GM12878 (cell line): ENCODE measurements at regions not wholly inside any gene's neighbourhood (a gene's known extent, or its start where the extent isn't known, plus 50 kb on each side); places are given as distances from the start of the nearest gene placed in this dataset.

Source experiments
- ATAC-seq: fragments of 200-7000 bp; cut with Tn5 transposase; 3 replicates; pipeline ENCODE4 v1.9.1; 2020; ENCODE audit warnings: mild to moderate bottlenecking, moderate library complexity
- BruUV-seq: library from RNA; stranded (reverse); fragments of 400-500 nt; replicated peaks from 2 replicates; lab custom pipeline; 2021; lab: Mats Ljungman, UMichigan
- CTCF ChIA-PET: fragments of 300-600 bp; sonication (Branson Sonifier 250); formaldehyde crosslinking; extraction: SDS; loops from one replicate; lab custom pipeline; 2021; ENCODE audit warnings: inconsistent platforms; lab: Yijun Ruan, JAX
- POLR2A ChIA-PET: fragments of 350-600 bp; formaldehyde crosslinking; extraction: SDS; loops from one replicate; lab custom pipeline; 2021; ENCODE audit warnings: inconsistent platforms; lab: Charles Lee
- RAD21 ChIA-PET: fragments of 300-600 bp; sonication (Branson Sonifier 250); formaldehyde crosslinking; loops from one replicate; lab custom pipeline; 2023; ENCODE audit warnings: antibody characterized with exemption; ENCODE audit not compliant: unreplicated experiment; lab: Charles Lee
- SMC1A ChIA-PET: fragments of 300-600 bp; sonication (Branson Sonifier 250); formaldehyde crosslinking; loops from one replicate; lab custom pipeline; 2023; ENCODE audit not compliant: unreplicated experiment, uncharacterized antibody; lab: Charles Lee
- DNase-seq: peaks from one replicate; pipeline ENCODE4 v3.0.0-alpha.2; 2011; ENCODE audit warnings: low read depth, low spot score
- FAIRE-seq: peaks from 3 replicates; lab custom pipeline; 2011; peaks lifted over from hg19 to GRCh38; lab: Jason Lieb, UNC
- H2AFZ ChIP-seq: 2 replicates; pipeline ENCODE4 v1.6.0; 2011; ENCODE audit warnings: low read depth, low read length, control low read depth; ENCODE audit not compliant: control insufficient read depth
- H3K27ac ChIP-seq: 2 replicates; pipeline ENCODE4 v1.5.1; 2011; ENCODE audit warnings: control low read depth; ENCODE audit not compliant: control insufficient read depth, insufficient read depth
- H3K27me3 ChIP-seq, 2 experiments: replicated peaks in 1 of 2; 2 replicates each; pipeline versions ENCODE4 v1.6.0 to v1.6.1; 2011; ENCODE audit warnings: low read length in 1 of 2; ENCODE audit not compliant: control insufficient read depth in 2 of 2, insufficient read depth in 2 of 2
- H3K36me3 ChIP-seq, 2 experiments: 2 replicates each; pipeline ENCODE4 v1.5.1; 2011; ENCODE audit warnings: low read length in 1 of 2; ENCODE audit not compliant: control insufficient read depth in 2 of 2, insufficient read depth in 2 of 2
- H3K4me1 ChIP-seq: 2 replicates; pipeline ENCODE4 v1.6.1; 2011; ENCODE audit warnings: mild to moderate bottlenecking, low read length, moderate library complexity, mixed read lengths; ENCODE audit not compliant: control insufficient read depth, insufficient read depth
- H3K4me2 ChIP-seq: 2 replicates; pipeline ENCODE4 v1.6.0; 2011; ENCODE audit warnings: control low read depth; ENCODE audit not compliant: control insufficient read depth, insufficient read depth
- H3K4me3 ChIP-seq: fragments of 200-600 bp; sonication (generic); 2 replicates; pipeline ENCODE4 v1.5.1; 2016
- H3K79me2 ChIP-seq: 2 replicates; pipeline ENCODE4 v1.6.0; 2011; ENCODE audit warnings: low read length; ENCODE audit not compliant: control insufficient read depth, insufficient read depth
- H3K9ac ChIP-seq: 2 replicates; pipeline ENCODE4 v1.8.0; 2011; ENCODE audit warnings: low read length, control low read depth, mixed read lengths; ENCODE audit not compliant: control insufficient read depth, insufficient read depth
- H3K9me3 ChIP-seq: replicated peaks from 3 replicates; pipeline ENCODE4 v1.5.1; 2011; ENCODE audit warnings: mild to moderate bottlenecking, low read length; ENCODE audit not compliant: control insufficient read depth, insufficient read depth
- H4K20me1 ChIP-seq: 2 replicates; pipeline ENCODE4 v1.6.0; 2011; ENCODE audit not compliant: control insufficient read depth, insufficient read depth
- BACH1 ChIP-seq: fragments of 450-650 bp; IDR thresholded peaks from 2 replicates; pipeline ENCODE4 v1.6.1; 2017; ENCODE audit warnings: mild to moderate bottlenecking, borderline replicate concordance
- BMI1 ChIP-seq: fragments of 450-650 bp; IDR thresholded peaks from 2 replicates; pipeline ENCODE4 v1.6.1; 2016; ENCODE audit warnings: mild to moderate bottlenecking, moderate library complexity, borderline replicate concordance
- CBFB ChIP-seq: IDR thresholded peaks from 2 replicates; pipeline ENCODE4 v1.6.1; 2016; ENCODE audit warnings: antibody characterized with exemption, low read depth
- CTCF ChIP-seq, 3 experiments: IDR thresholded peaks in 2 of 3; conservative IDR thresholded peaks in 1 of 3; 2 replicates each; pipeline ENCODE4 v1.5.1; 2011; ENCODE audit warnings: low read depth in 3 of 3, low read length in 3 of 3, mild to moderate bottlenecking in 3 of 3, control low read depth in 2 of 3, moderate library complexity in 2 of 3, inconsistent platforms in 1 of 3, mixed read lengths in 1 of 3; ENCODE audit not compliant: control insufficient read depth in 2 of 3, insufficient read depth in 1 of 3; ENCODE audit errors: extremely low read depth in 1 of 3
- E4F1 ChIP-seq: fragments of 450-650 bp; IDR thresholded peaks from 2 replicates; pipeline ENCODE4 v1.6.1; 2018; ENCODE audit warnings: borderline replicate concordance, mild to moderate bottlenecking; ENCODE audit not compliant: partially characterized antibody
- EGR1 ChIP-seq, 2 experiments: IDR thresholded peaks; 1 replicate in 1 of 2; 2 replicates in 1 of 2; pipeline ENCODE4 v1.6.1; 2011 to 2012; ENCODE audit warnings: low read depth in 2 of 2, low read length in 2 of 2, borderline replicate concordance in 1 of 2, mild to moderate bottlenecking in 1 of 2, moderate library complexity in 1 of 2
- HCFC1 ChIP-seq: fragments of 150-350 bp; IDR thresholded peaks from 2 replicates; pipeline ENCODE4 v1.6.1; 2014; ENCODE audit warnings: low read length
- MEF2B ChIP-seq: fragments of 450-650 bp; IDR thresholded peaks from 2 replicates; pipeline ENCODE4 v1.6.1; 2018; ENCODE audit warnings: mild to moderate bottlenecking, moderate library complexity; ENCODE audit not compliant: partially characterized antibody, poor library complexity, severe bottlenecking
- NFXL1 ChIP-seq: fragments of 450-650 bp; IDR thresholded peaks from 2 replicates; pipeline ENCODE4 v1.6.1; 2017; ENCODE audit warnings: antibody characterized with exemption, mild to moderate bottlenecking, borderline replicate concordance
- PBX3 ChIP-seq: IDR thresholded peaks from 2 replicates; pipeline ENCODE4 v1.6.1; 2011; ENCODE audit warnings: mild to moderate bottlenecking, low read depth, low read length, moderate library complexity; ENCODE audit not compliant: insufficient replicate concordance
- SIN3A ChIP-seq: IDR thresholded peaks from 2 replicates; pipeline ENCODE4 v1.6.1; 2012; ENCODE audit warnings: low read depth, low read length, improper control_type of control experiment
- SREBF1 ChIP-seq: IDR thresholded peaks from 2 replicates; pipeline ENCODE4 v1.6.1; 2012; ENCODE audit warnings: mild to moderate bottlenecking, low read length
- STAT3 ChIP-seq: IDR thresholded peaks from 2 replicates; pipeline ENCODE4 v1.6.1; 2011; ENCODE audit warnings: low read depth, low read length, improper control_type of control experiment
- TARDBP ChIP-seq: IDR thresholded peaks from 2 replicates; pipeline ENCODE4 v1.6.1; 2016; ENCODE audit warnings: borderline replicate concordance
- USF2 ChIP-seq: IDR thresholded peaks from 2 replicates; pipeline ENCODE4 v1.6.1; 2011; ENCODE audit warnings: low read depth, low read length, improper control_type of control experiment, borderline replicate concordance
- WGBS: methylation state at CpG from one replicate; pipeline ENCODE4 v1.1.6; 2016; ENCODE audit warnings: low lambda C conversion rate; ENCODE audit not compliant: insufficient replicate concordance, insufficient coverage; ENCODE audit errors: missing lambda C conversion rate; 5-methylcytosine and 5-hydroxymethylcytosine counted together
- in situ Hi-C: fragments of 300-500 bp; cut with MboI; formaldehyde crosslinking; loops from 9 replicates; pipeline ENCODE4 v1.14.3; 2018; ENCODE audit warnings: mixed read lengths
- intact Hi-C: fragments of 100-400 bp; cut with micrococcal nuclease; formaldehyde crosslinking; loops from one replicate; pipeline ENCODE4 v1.14.2; 2022; ENCODE audit not compliant: unreplicated experiment

- DNase-seq (no peak), ATAC-seq (no peak), FAIRE-seq (no peak)
- Histone ChIP-seq H3K9ac (no peak overlapping the region), H4K20me1 (no peaks in the 10 kb centered on the region), H2AFZ (no peak overlapping the region), H3K27me3 (no peaks in the 10 kb centered on the region), H3K27ac (no peak overlapping the region), H3K36me3 (no peaks in the 10 kb centered on the region), H3K4me2 (no peak overlapping the region), H3K4me1 (no peaks in the 10 kb centered on the region), H3K79me2 (no peaks in the 10 kb centered on the region), H3K4me3 (no peak overlapping the region), H3K9me3 (no peaks in the 10 kb centered on the region)
- POLR2A ChIA-PET, result no interaction called here
- SMC1A ChIA-PET, result interaction anchor here (1.0 kb wide), 1 partner anchor 9 kb away, joined by 4 read pairs; no protein-coding TSS in a partner anchor
- no TSS peak for BruUV-seq
- intact Hi-C loops (loop anchor here (10.0 kb wide), 1 partner anchor 255 kb away; no protein-coding TSS in a partner anchor), in situ Hi-C loops (no loop called here)
- CTCF ChIA-PET, result interaction anchor here (0.9 to 2.2 kb wide), 2 partner anchors 10 to 297 kb away, joined by 3 to 6 read pairs; no protein-coding TSS in a partner anchor
- RAD21 ChIA-PET, result no interaction called here
- 2% methylated on average over 2 of the region's 2 CpGs for WGBS
- TF ChIP-seq STAT3 (no peak), BACH1 (no peak), TARDBP (no peak), SIN3A (no peak), EGR1 (IDR thresholded peaks at IDR 0.05; ENCODE audit: borderline replicate concordance in 1 of 2, low read depth in 2 of 2, low read length in 2 of 2) (no peak), USF2 (no peak), CTCF (IDR thresholded peaks at IDR 0.05 in 2 of 3, conservative IDR thresholded peaks at IDR 0.05 in 1 of 3; ENCODE audit: control insufficient read depth in 2 of 3, extremely low read depth in 1 of 3, insufficient read depth in 1 of 3, low read depth in 3 of 3, low read length in 3 of 3) (no peak), SREBF1 (no peak), PBX3 (no peak), BMI1 (no peak), MEF2B (no peak), E4F1 (no peak), CBFB (no peak), HCFC1 (no peak), NFXL1 (no peak)
Observed at GRCh38 chr17:71769850-71770249, 351.0 kb upstream of the SOX9 start.
